Panc1 (cell line): ENCODE measurements at regions not wholly inside any gene's neighbourhood (a gene's known extent, or its start where the extent isn't known, plus 50 kb on each side); places are given as distances from the start of the nearest gene placed in this dataset.

Source experiments
- ATAC-seq: fragments of 200-7000 bp; cut with Tn5 transposase; 2 replicates; pipeline ENCODE4 v1.9.1; 2020; ENCODE audit warnings: mild to moderate bottlenecking, moderate library complexity
- BruUV-seq: library from RNA; stranded (reverse); fragments of 400-500 nt; replicated peaks from 2 replicates; lab custom pipeline; 2021; lab: Mats Ljungman, UMichigan
- CTCF ChIA-PET: fragments of 300-600 bp; sonication (Branson Sonifier 250); formaldehyde crosslinking; loops from one replicate; lab custom pipeline; 2022; ENCODE audit warnings: antibody characterized with exemption; lab: Charles Lee
- POLR2A ChIA-PET: fragments of 300-600 bp; sonication (Branson Sonifier 250); formaldehyde crosslinking; loops from one replicate; lab custom pipeline; 2022; ENCODE audit warnings: antibody characterized with exemption; lab: Charles Lee
- DNase-seq: peaks from one replicate; pipeline ENCODE4 v3.0.0-alpha.2; 2010; ENCODE audit warnings: low read depth, low spot score
- H3K27ac ChIP-seq: 2 replicates; pipeline ENCODE4 v1.5.1; 2011; ENCODE audit warnings: mild to moderate bottlenecking, low read length, inconsistent platforms
- H3K27me3 ChIP-seq: fragments of 200-500 bp; sonication (Bioruptor generic); 2 replicates; pipeline ENCODE4 v1.6.0; 2014; ENCODE audit warnings: low read length, inconsistent platforms; ENCODE audit not compliant: control insufficient read depth, insufficient read depth
- H3K36me3 ChIP-seq: fragments of 200-500 bp; sonication (Bioruptor generic); 2 replicates; pipeline ENCODE4 v1.5.1; 2014; ENCODE audit warnings: inconsistent platforms, mild to moderate bottlenecking, low read length, moderate library complexity; ENCODE audit not compliant: control insufficient read depth, insufficient read depth
- H3K4me1 ChIP-seq: 2 replicates; pipeline ENCODE4 v1.5.1; 2011; ENCODE audit warnings: inconsistent platforms, mild to moderate bottlenecking, low read length, moderate library complexity; ENCODE audit not compliant: control insufficient read depth, insufficient read depth
- H3K4me3 ChIP-seq, 2 experiments: 2 replicates each; pipeline ENCODE4 v1.5.1; 2011 to 2012; ENCODE audit warnings: low read depth in 2 of 2, low read length in 2 of 2, mild to moderate bottlenecking in 2 of 2, inconsistent platforms in 1 of 2, moderate library complexity in 1 of 2
- H3K9me3 ChIP-seq: fragments of 200-500 bp; sonication (Bioruptor generic); 2 replicates; pipeline ENCODE4 v1.5.1; 2014; ENCODE audit warnings: low read depth, mild to moderate bottlenecking, inconsistent platforms, low read length, moderate library complexity; ENCODE audit not compliant: control insufficient read depth, insufficient read depth
- POLR2AphosphoS5 ChIP-seq: IDR thresholded peaks from 2 replicates; pipeline ENCODE4 v1.6.1; 2012; ENCODE audit warnings: mild to moderate bottlenecking, low read depth, low read length, moderate library complexity
- SIN3A ChIP-seq: IDR thresholded peaks from 2 replicates; pipeline ENCODE4 v1.6.1; 2012; ENCODE audit warnings: low read depth, mild to moderate bottlenecking, low read length, moderate library complexity, borderline replicate concordance; ENCODE audit not compliant: insufficient read depth
- TCF7L2 ChIP-seq: IDR thresholded peaks from 2 replicates; pipeline ENCODE4 v1.6.1; 2011; ENCODE audit warnings: mild to moderate bottlenecking, low read depth, low read length, inconsistent platforms
- in situ Hi-C: cut with HindIII; loops from 2 replicates; pipeline ENCODE4 v1.10.0; 2016; ENCODE audit warnings: low sequenced_read_pairs, low pct_unique_long_range_greater_than_20kb
- intact Hi-C: fragments of 100-400 bp; cut with micrococcal nuclease; formaldehyde crosslinking; loops from one replicate; pipeline ENCODE4 v1.10.0; 2022; ENCODE audit not compliant: unreplicated experiment
- TF ChIP-seq, protein P1 (sequence below): fragments of 450-650 bp; IDR thresholded peaks from 2 replicates; pipeline ENCODE4 v1.5.1; 2017; ENCODE audit warnings: mild to moderate bottlenecking
- TF ChIP-seq, protein P2 (sequence below), 2 experiments: IDR thresholded peaks; 2 replicates each; pipeline ENCODE4 v1.6.1; 2011 to 2012; ENCODE audit warnings: low read depth in 2 of 2, control low read depth in 1 of 2, low read length in 1 of 2, mild to moderate bottlenecking in 1 of 2, moderate library complexity in 1 of 2; ENCODE audit not compliant: insufficient read depth in 1 of 2

DNA sequence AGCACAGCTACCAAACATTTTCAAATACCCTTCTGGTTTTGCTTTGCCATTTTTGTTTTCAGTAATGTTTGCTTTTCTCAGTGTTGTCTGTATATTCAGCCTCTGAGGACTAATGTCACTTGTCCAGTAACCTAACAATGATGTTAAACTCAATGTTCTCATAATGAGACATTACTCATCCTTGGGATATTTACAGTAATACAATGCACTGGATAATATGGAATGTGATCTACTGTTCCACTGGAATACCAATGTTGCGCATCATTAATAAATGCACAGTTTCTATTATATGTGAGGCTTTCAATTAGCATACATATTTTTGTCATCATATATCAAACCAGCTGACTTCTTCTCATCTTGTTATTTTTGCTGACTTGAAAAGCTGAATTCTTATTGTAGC lies 259.1 kb downstream of the SH2D1A start:
- BruUV-seq, result no TSS peak
- Histone ChIP-seq H3K36me3 (no peaks in the 10 kb centered on the region), H3K4me3 (no peak overlapping the region), H3K4me1 (no peaks in the 10 kb centered on the region), H3K9me3 (no peaks in the 10 kb centered on the region), H3K27me3 (no peaks in the 10 kb centered on the region), H3K27ac (no peak overlapping the region)
- DNase-seq (no peak), ATAC-seq (no peak)
- ChIA-PET POLR2A (no interaction called here), CTCF (no interaction called here)
- in situ Hi-C loops (no loop called here), intact Hi-C loops (no loop called here)
- TF ChIP-seq, protein P1, sequence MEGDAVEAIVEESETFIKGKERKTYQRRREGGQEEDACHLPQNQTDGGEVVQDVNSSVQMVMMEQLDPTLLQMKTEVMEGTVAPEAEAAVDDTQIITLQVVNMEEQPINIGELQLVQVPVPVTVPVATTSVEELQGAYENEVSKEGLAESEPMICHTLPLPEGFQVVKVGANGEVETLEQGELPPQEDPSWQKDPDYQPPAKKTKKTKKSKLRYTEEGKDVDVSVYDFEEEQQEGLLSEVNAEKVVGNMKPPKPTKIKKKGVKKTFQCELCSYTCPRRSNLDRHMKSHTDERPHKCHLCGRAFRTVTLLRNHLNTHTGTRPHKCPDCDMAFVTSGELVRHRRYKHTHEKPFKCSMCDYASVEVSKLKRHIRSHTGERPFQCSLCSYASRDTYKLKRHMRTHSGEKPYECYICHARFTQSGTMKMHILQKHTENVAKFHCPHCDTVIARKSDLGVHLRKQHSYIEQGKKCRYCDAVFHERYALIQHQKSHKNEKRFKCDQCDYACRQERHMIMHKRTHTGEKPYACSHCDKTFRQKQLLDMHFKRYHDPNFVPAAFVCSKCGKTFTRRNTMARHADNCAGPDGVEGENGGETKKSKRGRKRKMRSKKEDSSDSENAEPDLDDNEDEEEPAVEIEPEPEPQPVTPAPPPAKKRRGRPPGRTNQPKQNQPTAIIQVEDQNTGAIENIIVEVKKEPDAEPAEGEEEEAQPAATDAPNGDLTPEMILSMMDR, result no peak
- TF ChIP-seq POLR2AphosphoS5 (no peak), TCF7L2 (no peak)

DNA sequence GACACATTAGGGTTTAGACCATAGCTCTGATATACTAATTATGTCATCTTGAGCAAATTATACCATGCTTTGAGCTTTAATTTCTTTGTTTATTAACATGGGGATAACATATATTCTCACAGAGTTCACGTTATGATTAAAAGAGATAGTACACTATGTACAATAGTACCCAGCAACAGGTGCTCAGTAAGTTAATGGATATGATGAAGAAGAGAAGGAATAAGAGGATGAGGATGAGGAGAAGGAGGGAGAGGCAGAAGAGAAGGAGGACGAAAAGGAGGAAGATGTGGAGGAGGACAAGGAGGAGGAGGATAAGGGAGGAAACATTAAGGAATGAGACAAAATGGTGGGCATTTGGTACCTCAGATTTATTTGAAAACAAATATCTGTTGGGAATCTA lies 260.4 kb downstream of the SH2D1A start:
- Histone ChIP-seq H3K4me1 (no peaks in the 10 kb centered on the region), H3K27me3 (no peaks in the 10 kb centered on the region), H3K9me3 (no peaks in the 10 kb centered on the region), H3K36me3 (no peaks in the 10 kb centered on the region), H3K4me3 (no peak overlapping the region), H3K27ac (no peak overlapping the region)
- POLR2A ChIA-PET, result no interaction called here
- in situ Hi-C loops, result no loop called here
- no TSS peak for BruUV-seq
- DNase-seq (no peak), ATAC-seq (no peak)
- TF ChIP-seq, protein P2, sequence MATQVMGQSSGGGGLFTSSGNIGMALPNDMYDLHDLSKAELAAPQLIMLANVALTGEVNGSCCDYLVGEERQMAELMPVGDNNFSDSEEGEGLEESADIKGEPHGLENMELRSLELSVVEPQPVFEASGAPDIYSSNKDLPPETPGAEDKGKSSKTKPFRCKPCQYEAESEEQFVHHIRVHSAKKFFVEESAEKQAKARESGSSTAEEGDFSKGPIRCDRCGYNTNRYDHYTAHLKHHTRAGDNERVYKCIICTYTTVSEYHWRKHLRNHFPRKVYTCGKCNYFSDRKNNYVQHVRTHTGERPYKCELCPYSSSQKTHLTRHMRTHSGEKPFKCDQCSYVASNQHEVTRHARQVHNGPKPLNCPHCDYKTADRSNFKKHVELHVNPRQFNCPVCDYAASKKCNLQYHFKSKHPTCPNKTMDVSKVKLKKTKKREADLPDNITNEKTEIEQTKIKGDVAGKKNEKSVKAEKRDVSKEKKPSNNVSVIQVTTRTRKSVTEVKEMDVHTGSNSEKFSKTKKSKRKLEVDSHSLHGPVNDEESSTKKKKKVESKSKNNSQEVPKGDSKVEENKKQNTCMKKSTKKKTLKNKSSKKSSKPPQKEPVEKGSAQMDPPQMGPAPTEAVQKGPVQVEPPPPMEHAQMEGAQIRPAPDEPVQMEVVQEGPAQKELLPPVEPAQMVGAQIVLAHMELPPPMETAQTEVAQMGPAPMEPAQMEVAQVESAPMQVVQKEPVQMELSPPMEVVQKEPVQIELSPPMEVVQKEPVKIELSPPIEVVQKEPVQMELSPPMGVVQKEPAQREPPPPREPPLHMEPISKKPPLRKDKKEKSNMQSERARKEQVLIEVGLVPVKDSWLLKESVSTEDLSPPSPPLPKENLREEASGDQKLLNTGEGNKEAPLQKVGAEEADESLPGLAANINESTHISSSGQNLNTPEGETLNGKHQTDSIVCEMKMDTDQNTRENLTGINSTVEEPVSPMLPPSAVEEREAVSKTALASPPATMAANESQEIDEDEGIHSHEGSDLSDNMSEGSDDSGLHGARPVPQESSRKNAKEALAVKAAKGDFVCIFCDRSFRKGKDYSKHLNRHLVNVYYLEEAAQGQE (IDR thresholded peaks at IDR 0.05; ENCODE audit: insufficient read depth in 1 of 2, low read depth in 2 of 2, low read length in 1 of 2), result no peak
- CTCF ChIA-PET, result no interaction called here
- intact Hi-C loops, result no loop called here

DNA sequence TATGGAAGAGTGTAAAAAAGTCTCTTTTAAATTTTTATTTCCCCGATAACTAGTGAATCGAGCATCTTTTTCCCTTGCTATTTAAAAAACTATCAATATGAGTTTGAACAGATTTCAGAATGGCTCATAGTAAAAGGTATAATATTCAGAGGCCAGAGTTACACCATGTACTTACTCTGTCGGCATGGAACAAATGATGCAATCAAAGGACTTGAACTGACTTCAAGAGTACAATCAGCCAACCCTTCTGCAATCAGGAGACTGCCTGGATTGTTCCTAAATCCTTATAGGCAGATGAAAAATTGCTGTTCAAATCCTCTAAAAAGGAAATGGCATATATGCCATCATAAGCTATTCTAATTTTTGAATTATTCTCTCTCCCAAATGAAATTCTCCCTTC lies 273.3 kb downstream of the SH2D1A start:
- no peaks in the 10 kb centered on the region for H3K36me3 ChIP-seq
- no TSS peak for BruUV-seq
- no peak overlapping the region for H3K4me3 ChIP-seq
- CTCF ChIA-PET, result no interaction called here
- DNase-seq, result no peak
- H3K4me1 ChIP-seq, result no peaks in the 10 kb centered on the region
- intact Hi-C loops (no loop called here), in situ Hi-C loops (no loop called here)
- H3K9me3 ChIP-seq, result no peaks in the 10 kb centered on the region
- ATAC-seq, result no peak
- H3K27me3 ChIP-seq, result no peaks in the 10 kb centered on the region
- POLR2A ChIA-PET, result no interaction called here
- TF ChIP-seq TCF7L2 (no peak), POLR2AphosphoS5 (no peak), SIN3A (no peak)
- TF ChIP-seq, protein P2 (IDR thresholded peaks at IDR 0.05; ENCODE audit: insufficient read depth in 1 of 2, low read depth in 2 of 2, low read length in 1 of 2), result no peak
- TF ChIP-seq, protein P1, result no peak
- H3K27ac ChIP-seq, result no peak overlapping the region
